ENCODE measurements at regions not wholly inside any gene's neighbourhood (a gene's known extent, or its start where the extent isn't known, plus 50 kb on each side); places are given as distances from the start of the nearest gene placed in this dataset.

- ChIA-PET CTCF (interaction anchor here (0.6 to 1.3 kb wide), 3 partner anchors 9 to 655 kb away, joined by 3 to 5 read pairs (median 3); no protein-coding TSS in a partner anchor), POLR2A (no interaction called here)
These were observed 54.8 kb upstream of the IFRD1 start for GRCh38 chr7:112395411-112395810.

DNA sequence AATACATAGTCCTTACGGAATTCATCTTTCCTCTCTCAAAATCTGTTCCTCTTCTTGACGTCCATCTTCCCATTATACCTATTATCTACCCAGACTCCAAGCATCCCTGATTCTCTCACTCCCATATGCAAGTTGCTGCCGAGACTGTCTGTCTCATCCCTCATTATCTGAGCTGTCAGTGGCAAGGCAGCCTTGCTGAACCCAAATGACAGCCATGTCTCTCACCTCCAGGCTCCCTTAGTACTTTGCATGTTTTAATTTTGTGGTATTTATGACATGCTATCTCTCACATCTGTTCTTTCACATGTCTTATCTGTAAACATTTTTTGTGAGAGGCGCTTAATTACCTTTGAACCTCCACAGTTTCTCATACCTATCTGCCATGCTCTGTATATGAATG is 54.4 kb upstream of the IFRD1 start:
- POLR2A ChIA-PET, result interaction anchor here (1.3 kb wide), 1 partner anchor 190 kb away, joined by 3 read pairs; the partner anchor contains the start of gene DOCK4
- CTCF ChIA-PET, result interaction anchor here (0.9 to 1.3 kb wide), 2 partner anchors 11 to 18 kb away, joined by 5 read pairs; no protein-coding TSS in a partner anchor
- no peak overlapping the region for H3K4me3 Mint-ChIP-seq (ENCODE audit: unreplicated experiment)

More at GRCh38 chr7:112395411-112395810, 54.8 kb upstream of the IFRD1 start:
- no TSS peak for BruUV-seq (replicated peaks)
- Mint-ChIP-seq H3K9me3 (ENCODE audit: unreplicated experiment) (no peaks in the 10 kb centered on the region), H3K27me3 (ENCODE audit: insufficient read depth, unreplicated experiment) (no peaks in the 10 kb centered on the region), H3K4me3 (ENCODE audit: unreplicated experiment) (no peak overlapping the region), H3K27ac (ENCODE audit: low read depth, unreplicated experiment) (no peak overlapping the region), H3K36me3 (ENCODE audit: insufficient read depth, unreplicated experiment) (no peaks in the 10 kb centered on the region), H3K4me1 (ENCODE audit: insufficient read depth, unreplicated experiment) (peaks cover 15% of the 10 kb centered on the region)
- intact Hi-C loops (cut with micrococcal nuclease), result no loop called here
- TF ChIP-seq, protein P1, sequence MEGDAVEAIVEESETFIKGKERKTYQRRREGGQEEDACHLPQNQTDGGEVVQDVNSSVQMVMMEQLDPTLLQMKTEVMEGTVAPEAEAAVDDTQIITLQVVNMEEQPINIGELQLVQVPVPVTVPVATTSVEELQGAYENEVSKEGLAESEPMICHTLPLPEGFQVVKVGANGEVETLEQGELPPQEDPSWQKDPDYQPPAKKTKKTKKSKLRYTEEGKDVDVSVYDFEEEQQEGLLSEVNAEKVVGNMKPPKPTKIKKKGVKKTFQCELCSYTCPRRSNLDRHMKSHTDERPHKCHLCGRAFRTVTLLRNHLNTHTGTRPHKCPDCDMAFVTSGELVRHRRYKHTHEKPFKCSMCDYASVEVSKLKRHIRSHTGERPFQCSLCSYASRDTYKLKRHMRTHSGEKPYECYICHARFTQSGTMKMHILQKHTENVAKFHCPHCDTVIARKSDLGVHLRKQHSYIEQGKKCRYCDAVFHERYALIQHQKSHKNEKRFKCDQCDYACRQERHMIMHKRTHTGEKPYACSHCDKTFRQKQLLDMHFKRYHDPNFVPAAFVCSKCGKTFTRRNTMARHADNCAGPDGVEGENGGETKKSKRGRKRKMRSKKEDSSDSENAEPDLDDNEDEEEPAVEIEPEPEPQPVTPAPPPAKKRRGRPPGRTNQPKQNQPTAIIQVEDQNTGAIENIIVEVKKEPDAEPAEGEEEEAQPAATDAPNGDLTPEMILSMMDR (IDR thresholded peaks at IDR 0.05; ENCODE audit: unreplicated experiment), result no peak
- DNase-seq (ENCODE audit: unreplicated experiment), result no peak

GRCh38 chr7:112398534-112398933 is 51.7 kb upstream of the IFRD1 start:
- Mint-ChIP-seq H3K9me3 (ENCODE audit: unreplicated experiment) (no peaks in the 10 kb centered on the region), H3K4me1 (ENCODE audit: insufficient read depth, unreplicated experiment) (peaks cover 9% of the 10 kb centered on the region), H3K27ac (ENCODE audit: low read depth, unreplicated experiment) (no peak overlapping the region), H3K27me3 (ENCODE audit: insufficient read depth, unreplicated experiment) (no peaks in the 10 kb centered on the region), H3K36me3 (ENCODE audit: insufficient read depth, unreplicated experiment) (no peaks in the 10 kb centered on the region), H3K4me3 (ENCODE audit: unreplicated experiment) (no peak overlapping the region)
- POLR2A ChIA-PET, result no interaction called here
- TF ChIP-seq, protein P1 (IDR thresholded peaks at IDR 0.05; ENCODE audit: unreplicated experiment), result no peak
- BruUV-seq (replicated peaks), result no TSS peak
- DNase-seq (ENCODE audit: unreplicated experiment), result no peak
- CTCF ChIA-PET, result no interaction called here
- intact Hi-C loops (cut with micrococcal nuclease), result no loop called here

More for the DNA sequence above, 54.4 kb upstream of the IFRD1 start:
- H3K9me3 Mint-ChIP-seq (ENCODE audit: unreplicated experiment), result no peaks in the 10 kb centered on the region
- TF ChIP-seq, protein P1 (IDR thresholded peaks at IDR 0.05; ENCODE audit: unreplicated experiment), result no peak
- H3K27ac Mint-ChIP-seq (ENCODE audit: low read depth, unreplicated experiment), result no peak overlapping the region
- DNase-seq (ENCODE audit: unreplicated experiment), result no peak
- H3K36me3 Mint-ChIP-seq (ENCODE audit: insufficient read depth, unreplicated experiment), result no peaks in the 10 kb centered on the region
- intact Hi-C loops (cut with micrococcal nuclease), result no loop called here
- H3K4me1 Mint-ChIP-seq (ENCODE audit: insufficient read depth, unreplicated experiment), result peaks cover 14% of the 10 kb centered on the region
- H3K27me3 Mint-ChIP-seq (ENCODE audit: insufficient read depth, unreplicated experiment), result no peaks in the 10 kb centered on the region
- BruUV-seq (replicated peaks), result no TSS peak

DNA sequence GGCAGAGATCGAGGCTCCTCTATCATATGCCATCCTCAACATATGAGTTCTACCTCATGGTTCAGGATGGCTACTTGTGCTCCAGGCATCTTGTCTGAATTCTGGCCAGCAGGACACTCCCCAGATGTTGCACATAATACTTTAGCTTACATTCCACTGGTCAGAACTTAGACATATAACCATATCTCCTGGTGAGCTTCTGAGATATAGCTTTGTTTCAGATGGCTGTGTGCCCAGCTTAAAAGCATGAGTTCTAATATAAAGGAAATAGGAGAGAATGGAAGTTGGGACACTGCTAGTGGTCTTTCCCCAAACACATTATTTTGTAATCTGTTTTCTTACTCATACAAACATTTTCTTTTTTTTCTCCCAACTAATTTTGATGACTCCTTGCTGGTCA is 50.8 kb upstream of the IFRD1 start:
- Mint-ChIP-seq H3K9me3 (ENCODE audit: unreplicated experiment) (no peaks in the 10 kb centered on the region), H3K27ac (ENCODE audit: low read depth, unreplicated experiment) (no peak overlapping the region), H3K27me3 (ENCODE audit: insufficient read depth, unreplicated experiment) (no peaks in the 10 kb centered on the region), H3K36me3 (ENCODE audit: insufficient read depth, unreplicated experiment) (no peaks in the 10 kb centered on the region), H3K4me1 (ENCODE audit: insufficient read depth, unreplicated experiment) (peaks cover 9% of the 10 kb centered on the region), H3K4me3 (ENCODE audit: unreplicated experiment) (no peak overlapping the region)
- TF ChIP-seq, protein P1 (IDR thresholded peaks at IDR 0.05; ENCODE audit: unreplicated experiment), result no peak
- BruUV-seq (replicated peaks), result no TSS peak
- no peak for DNase-seq (ENCODE audit: unreplicated experiment)
- POLR2A ChIA-PET, result interaction anchor here (0.7 to 1.1 kb wide), 2 partner anchors 342 to 367 kb away, joined by 5 to 6 read pairs; no protein-coding TSS in a partner anchor
- intact Hi-C loops (cut with micrococcal nuclease), result no loop called here
- CTCF ChIA-PET, result interaction anchor here (0.5 to 1.0 kb wide), 4 partner anchors 11 to 453 kb away, joined by 3 to 5 read pairs (median 3); no protein-coding TSS in a partner anchor

All from MCF 10A (cell line).